Fibroblast of lung (primary cell): ENCODE measurements at regions not wholly inside any gene's neighbourhood (a gene's known extent, or its start where the extent isn't known, plus 50 kb on each side); places are given as distances from the start of the nearest gene placed in this dataset.

ENCODE experiments used
- DNase-seq, 2 donors: peaks; one replicate each; pipeline versions ENCODE4 v3.0.0 to v3.0.0-alpha.2; 2010; ENCODE audit warnings: low read depth in 2 of 2
- H2AFZ ChIP-seq: 2 replicates; pipeline ENCODE4 v1.5.1; 2012; ENCODE audit warnings: low read length, control low read depth, inconsistent platforms
- H3K27ac ChIP-seq: 2 replicates; pipeline ENCODE4 v1.5.1; 2011; ENCODE audit warnings: low read length, control low read depth; ENCODE audit not compliant: insufficient read depth
- H3K27me3 ChIP-seq: 2 replicates; pipeline ENCODE4 v1.5.1; 2011; ENCODE audit warnings: mild to moderate bottlenecking, low read length; ENCODE audit not compliant: control insufficient read depth, insufficient read depth
- H3K36me3 ChIP-seq: 2 replicates; pipeline ENCODE4 v1.5.1; 2011; ENCODE audit warnings: low read length; ENCODE audit not compliant: control insufficient read depth, insufficient read depth
- H3K4me1 ChIP-seq: 2 replicates; pipeline ENCODE4 v1.5.1; 2011; ENCODE audit warnings: low read length; ENCODE audit not compliant: control insufficient read depth, insufficient read depth; ENCODE audit errors: extremely low read depth
- H3K4me2 ChIP-seq: 2 replicates; pipeline ENCODE4 v1.5.1; 2011; ENCODE audit warnings: low read length, control low read depth; ENCODE audit not compliant: insufficient read depth; ENCODE audit errors: extremely low read depth
- H3K4me3 ChIP-seq, 4 experiments: fragments of 200-600 bp in 1 of 4; sonication (generic) in 1 of 4; replicated peaks in 1 of 4; 2 replicates each; pipeline ENCODE4 v1.5.1; 2011 to 2016; ENCODE audit warnings: low read length in 4 of 4, low read depth in 3 of 4, mild to moderate bottlenecking in 3 of 4, control low read depth in 2 of 4, inconsistent platforms in 1 of 4, mixed read lengths in 1 of 4; ENCODE audit not compliant: insufficient read depth in 1 of 4; ENCODE audit errors: control extremely low read depth in 1 of 4
- H3K79me2 ChIP-seq: 2 replicates; pipeline ENCODE4 v1.5.1; 2012; ENCODE audit warnings: mild to moderate bottlenecking, low read length, inconsistent platforms; ENCODE audit not compliant: control insufficient read depth, insufficient read depth
- H3K9ac ChIP-seq: 2 replicates; pipeline ENCODE4 v1.5.1; 2011; ENCODE audit warnings: mild to moderate bottlenecking, low read length, control low read depth; ENCODE audit not compliant: insufficient read depth
- H3K9me3 ChIP-seq: 2 replicates; pipeline ENCODE4 v1.5.1; 2012; ENCODE audit warnings: low read depth, low read length; ENCODE audit not compliant: control insufficient read depth, insufficient read depth
- H4K20me1 ChIP-seq: 2 replicates; pipeline ENCODE4 v1.5.1; 2011; ENCODE audit warnings: low read length; ENCODE audit not compliant: control insufficient read depth, insufficient read depth; ENCODE audit errors: extremely low read depth
- EZH2 ChIP-seq: IDR thresholded peaks from 2 replicates; pipeline ENCODE4 v1.5.1; 2012; ENCODE audit warnings: low read length, control low read depth, mild to moderate bottlenecking; ENCODE audit errors: missing control alignments
- TF ChIP-seq, protein P1 (sequence below), 2 donors: IDR thresholded peaks in 1 of 2; conservative IDR thresholded peaks in 1 of 2; 1 replicate in 1 of 2; 2 replicates in 1 of 2; pipeline ENCODE4 v1.5.1; 2011 to 2012; ENCODE audit warnings: low read length in 2 of 2, control low read depth in 1 of 2, inconsistent platforms in 1 of 2, low read depth in 1 of 2, mild to moderate bottlenecking in 1 of 2

DNA sequence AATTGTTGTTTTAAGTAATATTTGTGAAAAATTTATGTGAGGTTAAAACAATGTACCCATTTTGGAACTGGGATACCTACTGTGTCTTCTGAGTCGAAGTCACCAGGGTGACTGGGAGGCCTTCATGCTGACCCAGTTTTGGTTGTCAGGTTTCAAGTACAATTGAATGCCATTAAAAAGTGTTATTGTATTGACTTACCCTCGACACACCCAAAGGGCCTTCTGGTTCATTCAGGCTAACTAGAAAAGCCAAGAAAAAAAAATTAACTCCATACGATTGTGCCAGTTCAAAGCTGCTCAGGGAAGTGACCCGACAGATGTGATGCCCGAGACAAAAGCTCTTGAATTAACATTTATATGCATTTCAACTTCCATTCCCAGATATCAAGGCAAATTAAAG, 190.0 kb downstream of the ST6GAL2 start:
- no peaks in the 10 kb centered on the region for H3K4me1 ChIP-seq
- H3K9me3 ChIP-seq: no peaks in the 10 kb centered on the region
- no peak overlapping the region for H3K27ac ChIP-seq
- no peak for DNase-seq
- no peak overlapping the region for H3K4me3 ChIP-seq
- H2AFZ ChIP-seq: no peak overlapping the region
- no peak overlapping the region for H3K4me2 ChIP-seq
- TF ChIP-seq, protein P1, sequence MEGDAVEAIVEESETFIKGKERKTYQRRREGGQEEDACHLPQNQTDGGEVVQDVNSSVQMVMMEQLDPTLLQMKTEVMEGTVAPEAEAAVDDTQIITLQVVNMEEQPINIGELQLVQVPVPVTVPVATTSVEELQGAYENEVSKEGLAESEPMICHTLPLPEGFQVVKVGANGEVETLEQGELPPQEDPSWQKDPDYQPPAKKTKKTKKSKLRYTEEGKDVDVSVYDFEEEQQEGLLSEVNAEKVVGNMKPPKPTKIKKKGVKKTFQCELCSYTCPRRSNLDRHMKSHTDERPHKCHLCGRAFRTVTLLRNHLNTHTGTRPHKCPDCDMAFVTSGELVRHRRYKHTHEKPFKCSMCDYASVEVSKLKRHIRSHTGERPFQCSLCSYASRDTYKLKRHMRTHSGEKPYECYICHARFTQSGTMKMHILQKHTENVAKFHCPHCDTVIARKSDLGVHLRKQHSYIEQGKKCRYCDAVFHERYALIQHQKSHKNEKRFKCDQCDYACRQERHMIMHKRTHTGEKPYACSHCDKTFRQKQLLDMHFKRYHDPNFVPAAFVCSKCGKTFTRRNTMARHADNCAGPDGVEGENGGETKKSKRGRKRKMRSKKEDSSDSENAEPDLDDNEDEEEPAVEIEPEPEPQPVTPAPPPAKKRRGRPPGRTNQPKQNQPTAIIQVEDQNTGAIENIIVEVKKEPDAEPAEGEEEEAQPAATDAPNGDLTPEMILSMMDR (conservative IDR thresholded peaks at IDR 0.05 in 1 of 2, IDR thresholded peaks at IDR 0.05 in 1 of 2; ENCODE audit: low read depth in 1 of 2, low read length in 2 of 2): no peak
- TF ChIP-seq EZH2: no peak
- no peaks in the 10 kb centered on the region for H4K20me1 ChIP-seq
- no peaks in the 10 kb centered on the region for H3K36me3 ChIP-seq
- H3K9ac ChIP-seq: no peak overlapping the region
- H3K27me3 ChIP-seq: no peaks in the 10 kb centered on the region
- H3K79me2 ChIP-seq: no peaks in the 10 kb centered on the region

DNA sequence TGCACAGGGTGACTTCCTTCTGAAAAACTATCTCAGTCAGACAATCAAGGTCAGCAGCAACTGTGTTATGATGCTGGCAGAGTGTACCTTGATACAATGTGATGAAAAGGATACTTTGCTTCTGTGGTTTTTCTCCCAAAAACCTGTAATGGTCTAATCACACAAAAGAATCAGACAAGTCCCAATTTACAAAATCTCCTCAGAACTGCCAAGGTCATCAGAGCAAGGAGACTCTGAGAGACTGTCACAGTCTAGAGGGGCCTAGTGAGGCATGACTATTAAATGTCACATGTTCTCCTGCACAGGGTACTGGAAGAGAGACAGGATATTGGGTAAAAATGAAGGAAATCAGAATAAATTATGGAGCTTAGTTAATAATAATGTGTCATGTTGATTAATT, 185.4 kb downstream of the ST6GAL2 start:
- Histone ChIP-seq H3K27me3 (no peaks in the 10 kb centered on the region), H3K9ac (no peak overlapping the region), H3K4me1 (no peaks in the 10 kb centered on the region), H3K4me3 (no peak overlapping the region), H3K36me3 (no peaks in the 10 kb centered on the region), H3K9me3 (no peaks in the 10 kb centered on the region), H3K27ac (no peak overlapping the region), H4K20me1 (no peaks in the 10 kb centered on the region), H3K4me2 (no peak overlapping the region), H2AFZ (no peak overlapping the region), H3K79me2 (no peaks in the 10 kb centered on the region)
- no peak for DNase-seq
- no peak for TF ChIP-seq EZH2
- TF ChIP-seq, protein P1 (conservative IDR thresholded peaks at IDR 0.05 in 1 of 2, IDR thresholded peaks at IDR 0.05 in 1 of 2; ENCODE audit: low read depth in 1 of 2, low read length in 2 of 2): no peak

DNA sequence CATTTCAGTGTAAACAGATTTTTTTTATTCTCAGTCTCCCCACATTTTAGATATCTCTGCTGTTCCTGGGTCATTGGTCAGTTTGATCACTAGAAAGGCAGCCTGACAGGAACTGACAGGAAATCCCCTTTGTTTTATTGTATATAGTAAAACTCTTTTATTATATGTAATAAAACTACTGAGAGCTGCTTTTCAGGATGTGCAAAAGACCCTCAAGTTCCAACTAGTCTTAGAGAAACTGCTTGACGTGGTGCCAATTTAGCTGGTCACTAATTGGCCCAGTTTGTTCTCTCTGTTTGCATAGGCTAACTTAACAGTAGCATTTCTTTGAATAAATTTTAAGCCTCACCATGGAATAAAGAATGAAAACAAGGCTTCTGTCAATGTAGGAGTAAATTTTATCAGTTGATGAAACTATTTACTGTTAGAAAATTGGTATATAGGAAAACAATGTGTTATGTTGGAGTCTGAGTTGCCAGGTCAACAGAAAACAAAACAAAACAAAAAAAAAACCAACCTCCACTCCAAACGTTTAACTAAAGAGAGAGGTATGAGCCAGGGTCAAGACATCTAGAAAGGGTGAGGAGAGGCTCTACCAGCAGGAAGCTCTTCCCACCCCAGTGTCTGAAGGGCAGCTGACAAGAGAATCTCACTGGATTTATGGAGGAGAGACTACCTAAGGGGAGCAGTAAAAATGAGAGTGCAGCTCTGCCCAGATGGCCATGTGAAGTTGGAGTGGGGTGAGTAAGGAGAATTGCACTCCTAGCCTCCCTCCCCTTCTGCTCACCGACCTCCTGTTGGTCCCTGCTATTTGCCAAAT, 184.6 kb downstream of the ST6GAL2 start:
- no peaks in the 10 kb centered on the region for H3K36me3 ChIP-seq
- H3K4me2 ChIP-seq: no peak overlapping the region
- no peaks in the 10 kb centered on the region for H4K20me1 ChIP-seq
- no peaks in the 10 kb centered on the region for H3K27me3 ChIP-seq
- no peaks in the 10 kb centered on the region for H3K9me3 ChIP-seq
- no peaks in the 10 kb centered on the region for H3K79me2 ChIP-seq
- DNase-seq: no peak
- H3K4me3 ChIP-seq: no peak overlapping the region
- H2AFZ ChIP-seq: no peak overlapping the region
- H3K27ac ChIP-seq: no peak overlapping the region
- H3K4me1 ChIP-seq: no peaks in the 10 kb centered on the region
- H3K9ac ChIP-seq: no peak overlapping the region
- no peak for TF ChIP-seq EZH2
- TF ChIP-seq, protein P1 (conservative IDR thresholded peaks at IDR 0.05 in 1 of 2, IDR thresholded peaks at IDR 0.05 in 1 of 2; ENCODE audit: low read depth in 1 of 2, low read length in 2 of 2): no peak
